ENCODE measurements at regions not wholly inside any gene's neighbourhood (a gene's known extent, or its start where the extent isn't known, plus 50 kb on each side); places are given as distances from the start of the nearest gene placed in this dataset.

DNA sequence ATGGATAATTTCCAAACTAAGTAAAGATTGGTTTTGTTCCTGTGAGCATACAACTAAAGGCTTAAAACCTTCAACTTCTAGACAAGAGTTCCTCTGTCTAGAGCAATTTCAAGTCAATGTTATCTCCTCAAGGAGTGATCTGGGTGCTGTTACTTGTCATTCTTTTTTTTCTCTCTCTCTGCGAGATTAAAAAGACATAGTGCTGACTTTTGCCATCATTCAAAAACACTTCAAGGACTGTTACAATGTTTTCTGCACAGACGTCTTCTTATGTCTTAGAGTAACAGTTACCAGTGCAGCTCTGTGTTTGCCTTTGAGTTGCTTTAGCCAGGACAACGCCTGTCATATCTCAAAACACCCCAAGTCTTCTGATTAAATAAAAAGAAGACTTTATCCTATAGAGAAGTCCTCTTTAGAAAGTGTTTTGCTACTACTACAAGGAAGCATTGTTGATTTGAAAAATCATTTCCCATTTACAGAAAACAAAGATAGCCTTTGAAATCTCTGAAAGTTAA, 263.5 kb upstream of the FERD3L start:
- WGBS, 2 experiments (ENCODE audit: extremely low coverage in 2 of 2, insufficient read length in 1 of 2), result no CpG with 5 or more reads among the region's 3 CpGs

More for the DNA sequence above, 263.5 kb upstream of the FERD3L start:
- Histone ChIP-seq H2BK5ac (ENCODE audit: low read depth, low read length, poor library complexity, severe bottlenecking) (no peak overlapping the region), H3K9me3 (ENCODE audit: control insufficient read depth, insufficient read depth, low read length) (no peaks in the 10 kb centered on the region), H3K23ac (ENCODE audit: low read depth, low read length) (no peak overlapping the region), H3K56ac (ENCODE audit: extremely low read depth, insufficient read depth, low read length) (no peak overlapping the region), H3K4me1 (ENCODE audit: control insufficient read depth, insufficient read depth, low read length) (peaks cover under 1% of the 10 kb centered on the region; the same call in 1 of the 2 replicates), H3K9me1 (ENCODE audit: insufficient read depth, low read length) (no peaks in the 10 kb centered on the region), H3K14ac (replicated peaks; ENCODE audit: low read depth, low read length) (no peak overlapping the region), H2BK20ac (ENCODE audit: low read depth, low read length) (peak overlapping the region; percentile 20; the same call in 1 of the 2 replicates), H4K5ac (ENCODE audit: low read depth, low read length) (no peak overlapping the region), H2BK15ac (ENCODE audit: low read depth, low read length) (no peak overlapping the region), H2BK120ac (ENCODE audit: low read depth, low read length) (peak overlapping the region; percentile 28; the same call in 1 of the 2 replicates), H4K91ac (ENCODE audit: insufficient read depth, low read depth, low read length) (no peak overlapping the region), H3K18ac (ENCODE audit: low read depth, low read length) (no peak overlapping the region), H3K4me2 (ENCODE audit: low read depth, low read length) (no peak overlapping the region), H4K20me1 (ENCODE audit: insufficient read depth, low read length) (no peaks in the 10 kb centered on the region), H2AK9ac (replicated peaks; ENCODE audit: low read depth, low read length, poor library complexity) (no peak overlapping the region), H4K8ac (ENCODE audit: low read depth in 2 of 2, low read length in 2 of 2) (no peak overlapping the region), H2AFZ (replicated peaks; ENCODE audit: low read length, poor library complexity) (no peak overlapping the region), H3K27me3 (ENCODE audit: control insufficient read depth, insufficient read depth, low read length) (no peaks in the 10 kb centered on the region), H3K36me3 (ENCODE audit: control insufficient read depth, insufficient read depth, low read length) (no peaks in the 10 kb centered on the region), H2AK5ac (ENCODE audit: low read depth, low read length) (no peak overlapping the region), H3K9ac (ENCODE audit: low read depth, low read length) (no peak overlapping the region), H3K4me3 (ENCODE audit: insufficient read depth, low read depth, low read length) (no peak overlapping the region), H3K4ac (ENCODE audit: low read depth, low read length) (no peak overlapping the region), H3K27ac (ENCODE audit: insufficient read depth, low read length) (no peak overlapping the region), H3K79me1 (ENCODE audit: low read depth in 1 of 2, low read length in 2 of 2) (no peaks in the 10 kb centered on the region)
- ATAC-seq (ENCODE audit: low read depth) (no peak), DNase-seq (no peak)
- ChIA-PET CTCF (interaction anchor here (0.6 kb wide), 1 partner anchor 334 kb away, joined by 3 read pairs; no protein-coding TSS in a partner anchor), POLR2A (ENCODE audit: unreplicated experiment) (no interaction called here)
- dilution Hi-C loops (cut with HindIII; ENCODE audit: low sequenced_read_pairs, unreplicated experiment), result no loop called here
- no peak for TF ChIP-seq MAZ (IDR thresholded peaks at IDR 0.05; ENCODE audit: borderline replicate concordance, low read depth, low read length)
- TF ChIP-seq RAD21 (IDR thresholded peaks at IDR 0.05; ENCODE audit: low read length), result no peak
- no peak for TF ChIP-seq CEBPB (IDR thresholded peaks at IDR 0.05; ENCODE audit: low read depth, low read length)
- no peak for TF ChIP-seq POLR2A (IDR thresholded peaks at IDR 0.05; ENCODE audit: low read depth, low read length)
- TF ChIP-seq SMC3 (IDR thresholded peaks at IDR 0.05; ENCODE audit: low read depth, low read length), result no peak
- TF ChIP-seq CTCF (conservative IDR thresholded peaks at IDR 0.05; ENCODE audit: low read depth, low read length), result no peak
- TF ChIP-seq MAFK (IDR thresholded peaks at IDR 0.05; ENCODE audit: low read depth, low read length), result no peak
- no peak for TF ChIP-seq ELK1 (IDR thresholded peaks at IDR 0.05; ENCODE audit: borderline replicate concordance, low read depth, low read length)
- intact Hi-C loops (cut with micrococcal nuclease), result no loop called here
- in situ Hi-C loops (cut with MboI; ENCODE audit: low sequenced_read_pairs), result no loop called here
- no TSS peak for BruUV-seq (replicated peaks)
